ENCODE measurements at regions not wholly inside any gene's neighbourhood (a gene's known extent, or its start where the extent isn't known, plus 50 kb on each side); places are given as distances from the start of the nearest gene placed in this dataset.

DNA sequence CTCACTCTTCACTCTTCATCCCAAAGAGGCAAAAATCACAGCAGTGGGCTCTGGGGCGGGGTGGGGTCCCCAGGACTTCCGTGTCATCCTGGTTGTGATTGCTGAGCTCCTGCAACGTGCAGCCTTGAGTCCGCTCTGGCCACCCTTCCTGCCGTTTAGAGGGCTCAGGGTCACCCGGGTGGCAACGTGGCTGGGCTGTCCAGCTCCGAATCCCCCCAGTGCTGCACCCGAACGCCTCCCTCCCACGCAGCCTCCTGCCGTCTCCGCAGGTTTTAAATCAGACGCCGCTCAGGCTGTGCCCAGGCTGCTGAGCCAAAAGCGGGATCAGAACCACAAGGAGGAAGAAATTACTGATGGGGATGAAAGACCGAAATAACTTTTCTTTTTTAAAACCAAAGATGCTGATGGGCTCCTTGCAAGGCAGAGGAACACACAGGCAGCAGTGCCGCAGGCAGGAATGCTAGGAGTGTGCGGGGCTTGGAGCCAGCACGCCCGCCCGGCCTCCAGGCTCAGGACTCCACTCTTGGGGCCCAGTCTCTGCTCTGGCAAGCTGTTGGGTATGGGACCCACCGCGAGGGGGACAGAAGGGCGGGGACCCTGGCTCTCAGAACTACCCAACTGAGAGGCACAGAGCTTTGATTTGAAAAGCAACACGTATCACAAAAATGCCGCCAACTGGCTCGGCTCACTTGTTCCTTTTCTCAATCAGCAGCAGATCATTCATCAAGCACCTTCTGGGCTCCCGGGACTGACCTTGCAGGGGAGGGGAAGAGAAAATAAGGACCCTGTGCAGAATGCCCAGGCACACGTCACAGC is 313.0 kb downstream of the CTTN start:
- TF ChIP-seq EGR1 (IDR thresholded peaks at IDR 0.05): no peak
- TF ChIP-seq, protein P1, sequence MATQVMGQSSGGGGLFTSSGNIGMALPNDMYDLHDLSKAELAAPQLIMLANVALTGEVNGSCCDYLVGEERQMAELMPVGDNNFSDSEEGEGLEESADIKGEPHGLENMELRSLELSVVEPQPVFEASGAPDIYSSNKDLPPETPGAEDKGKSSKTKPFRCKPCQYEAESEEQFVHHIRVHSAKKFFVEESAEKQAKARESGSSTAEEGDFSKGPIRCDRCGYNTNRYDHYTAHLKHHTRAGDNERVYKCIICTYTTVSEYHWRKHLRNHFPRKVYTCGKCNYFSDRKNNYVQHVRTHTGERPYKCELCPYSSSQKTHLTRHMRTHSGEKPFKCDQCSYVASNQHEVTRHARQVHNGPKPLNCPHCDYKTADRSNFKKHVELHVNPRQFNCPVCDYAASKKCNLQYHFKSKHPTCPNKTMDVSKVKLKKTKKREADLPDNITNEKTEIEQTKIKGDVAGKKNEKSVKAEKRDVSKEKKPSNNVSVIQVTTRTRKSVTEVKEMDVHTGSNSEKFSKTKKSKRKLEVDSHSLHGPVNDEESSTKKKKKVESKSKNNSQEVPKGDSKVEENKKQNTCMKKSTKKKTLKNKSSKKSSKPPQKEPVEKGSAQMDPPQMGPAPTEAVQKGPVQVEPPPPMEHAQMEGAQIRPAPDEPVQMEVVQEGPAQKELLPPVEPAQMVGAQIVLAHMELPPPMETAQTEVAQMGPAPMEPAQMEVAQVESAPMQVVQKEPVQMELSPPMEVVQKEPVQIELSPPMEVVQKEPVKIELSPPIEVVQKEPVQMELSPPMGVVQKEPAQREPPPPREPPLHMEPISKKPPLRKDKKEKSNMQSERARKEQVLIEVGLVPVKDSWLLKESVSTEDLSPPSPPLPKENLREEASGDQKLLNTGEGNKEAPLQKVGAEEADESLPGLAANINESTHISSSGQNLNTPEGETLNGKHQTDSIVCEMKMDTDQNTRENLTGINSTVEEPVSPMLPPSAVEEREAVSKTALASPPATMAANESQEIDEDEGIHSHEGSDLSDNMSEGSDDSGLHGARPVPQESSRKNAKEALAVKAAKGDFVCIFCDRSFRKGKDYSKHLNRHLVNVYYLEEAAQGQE (IDR thresholded peaks at IDR 0.05; ENCODE audit: low read depth): no peak
- no peak for TF ChIP-seq EP300 (IDR thresholded peaks at IDR 0.05; ENCODE audit: borderline replicate concordance)
- TF ChIP-seq MAX (IDR thresholded peaks at IDR 0.05): no peak
- no peak for TF ChIP-seq RAD21 (IDR thresholded peaks at IDR 0.05; ENCODE audit: low read depth)
- TF ChIP-seq FOXM1 (IDR thresholded peaks at IDR 0.05; ENCODE audit: borderline replicate concordance, low read depth): no peak
- TF ChIP-seq TAF1 (IDR thresholded peaks at IDR 0.05; ENCODE audit: low read depth): no peak
- no peak for TF ChIP-seq USF1 (IDR thresholded peaks at IDR 0.05)
- no peak for TF ChIP-seq TCF12 (IDR thresholded peaks at IDR 0.05; ENCODE audit: low read depth)
- TF ChIP-seq CEBPB (IDR thresholded peaks at IDR 0.05): no peak
- TF ChIP-seq CREB1 (IDR thresholded peaks at IDR 0.05; ENCODE audit: low read depth): no peak
- TF ChIP-seq YY1 (IDR thresholded peaks at IDR 0.05; ENCODE audit: low read depth): no peak
